DMS53 treated with DMSO at 0.1 percent for 48 hours (cell line): ENCODE measurements at regions not wholly inside any gene's neighbourhood (a gene's known extent, or its start where the extent isn't known, plus 50 kb on each side); places are given as distances from the start of the nearest gene placed in this dataset.

Source experiments
- DNase-seq: peaks from one replicate; lab custom pipeline; 2025; ENCODE audit not compliant: unreplicated experiment; lab: John Stamatoyannopoulos, UW

GRCh38 chr11:87437133-87437843 is 399.6 kb downstream of the TMEM135 start:
- no peak for DNase-seq

- no peak for DNase-seq
These were observed 394.3 kb downstream of the TMEM135 start for GRCh38 chr11:87432022-87432421.

- DNase-seq, result no peak
These were observed 393.7 kb downstream of the TMEM135 start for GRCh38 chr11:87431392-87431791.

GRCh38 chr11:87430821-87431220 is 393.1 kb downstream of the TMEM135 start:
- no peak for DNase-seq

- DNase-seq, result no peak
These were observed 392.3 kb downstream of the TMEM135 start for GRCh38 chr11:87429996-87430395.

GRCh38 chr11:87428266-87428665 is 390.5 kb downstream of the TMEM135 start:
- DNase-seq, result no peak

GRCh38 chr11:87425943-87426342 is 388.2 kb downstream of the TMEM135 start:
- DNase-seq, result no peak

- no peak for DNase-seq
These were observed 387.7 kb downstream of the TMEM135 start for GRCh38 chr11:87425391-87425790.

- no peak for DNase-seq
These were observed 385.4 kb downstream of the TMEM135 start for GRCh38 chr11:87423161-87423560.

- no peak for DNase-seq
These were observed 384.8 kb downstream of the TMEM135 start for GRCh38 chr11:87422566-87422965.

- DNase-seq, result peak; percentile 85
These were observed 383.7 kb downstream of the TMEM135 start for GRCh38 chr11:87421422-87421821.

- no peak for DNase-seq
These were observed 380.2 kb downstream of the TMEM135 start for GRCh38 chr11:87417951-87418350.

GRCh38 chr11:87405843-87406242 is 368.1 kb downstream of the TMEM135 start:
- DNase-seq, result no peak

GRCh38 chr11:87405356-87405755 is 367.6 kb downstream of the TMEM135 start:
- DNase-seq, result no peak

- no peak for DNase-seq
These were observed 363.9 kb downstream of the TMEM135 start for GRCh38 chr11:87401653-87402052.

GRCh38 chr11:87399341-87399740 is 361.6 kb downstream of the TMEM135 start:
- DNase-seq, result no peak

GRCh38 chr11:87398931-87399330 is 361.2 kb downstream of the TMEM135 start:
- DNase-seq, result no peak

- no peak for DNase-seq
These were observed 359.5 kb downstream of the TMEM135 start for GRCh38 chr11:87397011-87397865.

GRCh38 chr11:87394924-87395323 is 357.2 kb downstream of the TMEM135 start:
- DNase-seq, result no peak

- DNase-seq, result no peak
These were observed 354.9 kb downstream of the TMEM135 start for GRCh38 chr11:87392665-87393064.

GRCh38 chr11:87391496-87391895 is 353.8 kb downstream of the TMEM135 start:
- DNase-seq, result no peak

GRCh38 chr11:87384078-87384729 is 346.5 kb downstream of the TMEM135 start:
- DNase-seq, result no peak
